ENCODE measurements at regions not wholly inside any gene's neighbourhood (a gene's known extent, or its start where the extent isn't known, plus 50 kb on each side); places are given as distances from the start of the nearest gene placed in this dataset.
"Not testable (repeated sequence)": the region's sequence is repeated elsewhere in the genome, so short reads cannot be mapped to it uniquely, and the experiment has no call there.

GRCh38 chr14:18656627-18657026 is 55.7 kb downstream of the OR11H12 start:
- Histone ChIP-seq H3K27ac (ENCODE audit: low read length) (no peak overlapping the region), H3K9me3 (ENCODE audit: control insufficient read depth, low read length) (no peaks in the 10 kb centered on the region), H3K4me1 (ENCODE audit: control insufficient read depth, insufficient read depth, low read length) (no peaks in the 10 kb centered on the region), H3K27me3 (ENCODE audit: control insufficient read depth, insufficient read depth) (no peaks in the 10 kb centered on the region), H3K4me3 (ENCODE audit: low read length) (no peak overlapping the region)
- 60% methylated on average over 3 of the region's 3 CpGs for WGBS
- ATAC-seq, result no peak
- no peak for DNase-seq
- intact Hi-C loops (cut with DNase I), result no loop called here

- peak; percentile 19 to 23 for ATAC-seq
- H3K27ac ChIP-seq (ENCODE audit: low read length); H3K4me3 ChIP-seq (ENCODE audit: low read length); H3K9me3 ChIP-seq (ENCODE audit: control insufficient read depth, low read length); intact Hi-C loops (cut with DNase I); H3K27me3 ChIP-seq (ENCODE audit: control insufficient read depth, insufficient read depth); DNase-seq; H3K4me1 ChIP-seq (ENCODE audit: control insufficient read depth, insufficient read depth, low read length): not testable (repeated sequence)
- 68% methylated on average over 11 of the region's 11 CpGs for WGBS
Measured at GRCh38 chr14:18659892-18660584, 59.1 kb downstream of the OR11H12 start.

GRCh38 chr14:18660585-18660922 is 59.6 kb downstream of the OR11H12 start:
- ATAC-seq (peak; percentile 20 to 52), DNase-seq (no peak)
- intact Hi-C loops (cut with DNase I), result no loop called here
- Histone ChIP-seq H3K27ac (ENCODE audit: low read length) (no peak overlapping the region), H3K9me3 (ENCODE audit: control insufficient read depth, low read length) (no peaks in the 10 kb centered on the region), H3K4me1 (ENCODE audit: control insufficient read depth, insufficient read depth, low read length) (no peaks in the 10 kb centered on the region), H3K4me3 (ENCODE audit: low read length) (no peak overlapping the region), H3K27me3 (ENCODE audit: control insufficient read depth, insufficient read depth) (no peaks in the 10 kb centered on the region)
- 73% methylated on average over 8 of the region's 8 CpGs for WGBS

GRCh38 chr14:18667843-18668242 is 66.9 kb downstream of the OR11H12 start:
- H3K4me1 ChIP-seq (ENCODE audit: control insufficient read depth, insufficient read depth, low read length); H3K27ac ChIP-seq (ENCODE audit: low read length); H3K9me3 ChIP-seq (ENCODE audit: control insufficient read depth, low read length); intact Hi-C loops (cut with DNase I); DNase-seq; H3K4me3 ChIP-seq (ENCODE audit: low read length); H3K27me3 ChIP-seq (ENCODE audit: control insufficient read depth, insufficient read depth); ATAC-seq: not testable (repeated sequence)
- WGBS, result 60% methylated on average over 4 of the region's 4 CpGs

- Histone ChIP-seq H3K27ac (ENCODE audit: low read length) (no peak overlapping the region), H3K4me1 (ENCODE audit: control insufficient read depth, insufficient read depth, low read length) (no peaks in the 10 kb centered on the region), H3K9me3 (ENCODE audit: control insufficient read depth, low read length) (no peaks in the 10 kb centered on the region), H3K4me3 (ENCODE audit: low read length) (no peak overlapping the region), H3K27me3 (ENCODE audit: control insufficient read depth, insufficient read depth) (no peaks in the 10 kb centered on the region)
- ATAC-seq (no peak), DNase-seq (no peak)
- intact Hi-C loops (cut with DNase I), result no loop called here
- WGBS, result 25% methylated on average over 2 of the region's 2 CpGs
Measured at GRCh38 chr14:18688346-18688745, 87.4 kb downstream of the OR11H12 start.

Data from right cardiac atrium (tissue), 5 donors.